Lung (tissue), 11 donors: ENCODE measurements at regions not wholly inside any gene's neighbourhood (a gene's known extent, or its start where the extent isn't known, plus 50 kb on each side); places are given as distances from the start of the nearest gene placed in this dataset.
A peak's percentile ranks its signal among the peaks of the same experiment; 100 is the strongest.

Experiments
- ATAC-seq: fragments of 200-7000 bp; cut with Tn5 transposase; one replicate; pipeline ENCODE4 v1.9.1; 2020; ENCODE audit warnings: moderate number of reproducible peaks; ENCODE audit not compliant: insufficient read depth, low FRiP score
- DNase-seq, 3 donors: peaks; one replicate each; pipeline ENCODE4 v3.0.0-alpha.2; 2013 to 2017
- H3K27ac ChIP-seq, 2 donors: one replicate each; pipeline ENCODE4 v1.5.1; 2013; ENCODE audit warnings: mild to moderate bottlenecking in 2 of 2, moderate library complexity in 2 of 2, control low read depth in 1 of 2, inconsistent platforms in 1 of 2, low read depth in 1 of 2, low read length in 1 of 2
- H3K27me3 ChIP-seq, 3 donors: one replicate each; pipeline ENCODE4 v1.5.1; 2013; ENCODE audit warnings: low read length in 2 of 3; ENCODE audit not compliant: control insufficient read depth in 3 of 3, insufficient read depth in 3 of 3
- H3K36me3 ChIP-seq, 4 donors: one replicate each; pipeline ENCODE4 v1.5.1; 2013; ENCODE audit warnings: low read length in 4 of 4, mild to moderate bottlenecking in 1 of 4, moderate library complexity in 1 of 4; ENCODE audit not compliant: control insufficient read depth in 4 of 4, insufficient read depth in 4 of 4
- H3K4me1 ChIP-seq, 5 donors: one replicate each; pipeline ENCODE4 v1.5.1; 2013; ENCODE audit warnings: low read length in 5 of 5, mild to moderate bottlenecking in 2 of 5, moderate library complexity in 1 of 5; ENCODE audit not compliant: control insufficient read depth in 5 of 5, insufficient read depth in 5 of 5
- H3K4me3 ChIP-seq: one replicate; pipeline ENCODE4 v1.5.1; 2013; ENCODE audit warnings: mild to moderate bottlenecking, control low read depth, moderate library complexity
- H3K9ac ChIP-seq, 2 donors: one replicate each; pipeline ENCODE4 v1.5.1; 2013; ENCODE audit warnings: low read length in 2 of 2, control low read depth in 1 of 2; ENCODE audit not compliant: insufficient read depth in 1 of 2
- H3K9me3 ChIP-seq, 4 donors: one replicate each; pipeline ENCODE4 v1.5.1; 2013; ENCODE audit warnings: low read length in 3 of 4, mild to moderate bottlenecking in 1 of 4, moderate library complexity in 1 of 4; ENCODE audit not compliant: control insufficient read depth in 4 of 4, insufficient read depth in 3 of 4
- CTCF ChIP-seq: IDR thresholded peaks from 2 replicates; pipeline ENCODE4 v1.5.1; 2012; ENCODE audit warnings: mild to moderate bottlenecking; ENCODE audit errors: control extremely low read depth, extremely low read depth
- WGBS, 2 donors: extraction: QIAGEN DNeasy Blood & Tissue Kit; methylation state at CpG; one replicate each; pipeline ENCODE4 v1.1.7; 2013; 5-methylcytosine and 5-hydroxymethylcytosine counted together
- donor health status: control.
- donor health status: control.
- donor health status: Bipolar disorder and iron deficiency.
- donor health status: healthy.
- donor health status: DM: yes; HTN: yes; CAD: no.

DNA sequence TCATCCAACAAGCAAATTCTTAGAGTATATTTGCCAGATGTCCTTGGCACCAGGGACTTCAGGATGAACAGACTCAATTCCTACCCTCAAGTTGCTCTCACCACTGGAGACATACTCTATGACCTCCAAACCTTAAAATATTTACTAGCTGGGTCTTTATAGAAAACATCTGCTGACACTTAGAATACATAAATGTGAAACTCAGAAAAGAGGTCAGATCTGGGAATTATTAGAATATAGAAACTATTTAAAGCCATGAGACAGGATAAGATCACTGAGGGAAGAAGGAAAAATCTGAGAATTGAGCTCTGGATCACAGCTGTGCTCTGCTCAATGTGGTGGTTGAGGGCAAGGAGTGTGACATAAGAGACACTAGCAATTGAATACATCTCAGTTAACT, 695.4 kb upstream of the UBE2E2 start:
- no peak overlapping the region for H3K4me3 ChIP-seq
- H3K9me3 ChIP-seq = no peaks in the 10 kb centered on the region
- peaks cover 0 to 31% (median 9%) of the 10 kb centered on the region in 5 donors for H3K4me1 ChIP-seq
- H3K9ac ChIP-seq = no peak overlapping the region
- H3K27ac ChIP-seq = no peak overlapping the region
- no peak for TF ChIP-seq CTCF
- peak in 2 of 3 donors; percentile 71 for DNase-seq
- ATAC-seq = no peak
- no peaks in the 10 kb centered on the region for H3K27me3 ChIP-seq
- H3K36me3 ChIP-seq = no peaks in the 10 kb centered on the region

GRCh38 chr3:22523925-22524324, 679.2 kb upstream of the UBE2E2 start:
- no peaks in the 10 kb centered on the region for H3K36me3 ChIP-seq
- peaks cover 0 to 2% (median 1%) of the 10 kb centered on the region in 4 donors for H3K9me3 ChIP-seq
- no peak for DNase-seq
- H3K27ac ChIP-seq = no peak overlapping the region
- H3K27me3 ChIP-seq = no peaks in the 10 kb centered on the region
- 53 to 94% methylated on average over 3 of the region's 3 CpGs for WGBS, 2 donors
- H3K4me3 ChIP-seq = no peak overlapping the region
- no peak for TF ChIP-seq CTCF
- peaks cover 0 to 23% (median 7%) of the 10 kb centered on the region in 5 donors for H3K4me1 ChIP-seq
- ATAC-seq = no peak
- no peak overlapping the region for H3K9ac ChIP-seq

- no peak overlapping the region for H3K9ac ChIP-seq
- no peak for ATAC-seq
- no peak for TF ChIP-seq CTCF
These were observed 676.8 kb upstream of the UBE2E2 start for GRCh38 chr3:22526266-22526837.

DNA sequence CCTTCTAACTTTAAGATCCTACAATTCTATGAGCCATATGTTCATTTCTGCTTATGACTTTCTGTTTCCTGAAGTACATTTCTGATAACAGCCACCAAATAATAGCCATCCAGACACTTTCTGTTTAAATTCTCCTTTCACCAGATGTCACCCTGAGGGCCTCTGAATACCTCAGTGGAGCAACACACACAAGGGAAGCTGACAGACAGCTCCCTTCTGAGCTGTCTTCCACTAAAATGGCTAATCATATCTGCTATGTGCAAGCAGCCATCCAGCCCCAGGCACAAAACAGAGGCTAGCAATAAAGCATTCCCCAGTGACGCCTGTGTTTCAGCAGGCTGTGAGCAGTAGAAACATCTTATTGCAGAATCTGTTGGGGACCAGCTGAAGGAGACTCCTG, 666.6 kb upstream of the UBE2E2 start:
- ATAC-seq (no peak), DNase-seq (peak in 1 of 3 donors; percentile 20)
- no peak for TF ChIP-seq CTCF
- Histone ChIP-seq H3K4me1 (no peaks in the 10 kb centered on the region), H3K9me3 (peaks cover 0 to 5% (median 0%) of the 10 kb centered on the region in 4 donors), H3K27ac (no peak overlapping the region), H3K9ac (no peak overlapping the region), H3K4me3 (no peak overlapping the region), H3K36me3 (no peaks in the 10 kb centered on the region), H3K27me3 (no peaks in the 10 kb centered on the region)
- 77 to 84% methylated on average over 1 of the region's 1 CpG for WGBS, 2 donors

More at GRCh38 chr3:22526266-22526837, 676.8 kb upstream of the UBE2E2 start:
- 35 to 73% methylated on average over 1 of the region's 1 CpG for WGBS, 2 donors
- H3K27ac ChIP-seq = no peak overlapping the region
- H3K4me1 ChIP-seq = peaks cover 0 to 23% (median 7%) of the 10 kb centered on the region in 5 donors
- no peaks in the 10 kb centered on the region for H3K36me3 ChIP-seq
- H3K9me3 ChIP-seq = peaks cover 0 to 2% (median 1%) of the 10 kb centered on the region in 4 donors
- no peaks in the 10 kb centered on the region for H3K27me3 ChIP-seq
- DNase-seq = peak in 2 of 3 donors; percentile 67 to 85
- H3K4me3 ChIP-seq = no peak overlapping the region
